Left ventricle myocardium superior (tissue), 1 donor: ENCODE measurements at regions not wholly inside any gene's neighbourhood (a gene's known extent, or its start where the extent isn't known, plus 50 kb on each side); places are given as distances from the start of the nearest gene placed in this dataset.
A peak's percentile ranks its signal among the peaks of the same experiment; 100 is the strongest.

Experiments
- ATAC-seq: fragments of 200-7000 bp; cut with Tn5 transposase; one replicate; pipeline ENCODE4 v1.9.1; 2020; ENCODE audit warnings: mild to moderate bottlenecking, moderate library complexity
- DNase-seq: peaks from one replicate; pipeline ENCODE4 v3.0.0-alpha.2; 2020
- intact Hi-C: fragments of 100-400 bp; cut with micrococcal nuclease; formaldehyde crosslinking; loops from one replicate; pipeline ENCODE4 v1.11.0; 2022
- donor health status: DM: no; HTN: yes; CAD: no; lungs with severe emphysema.

GRCh38 chr3:152087153-152087552 lies 181.6 kb upstream of the MBNL1 start:
- intact Hi-C loops: no loop called here
- ATAC-seq (no peak), DNase-seq (no peak)

- DNase-seq: no peak
- intact Hi-C loops: no loop called here
- no peak for ATAC-seq
These were observed 179.2 kb upstream of the MBNL1 start for GRCh38 chr3:152089528-152089927.

DNA sequence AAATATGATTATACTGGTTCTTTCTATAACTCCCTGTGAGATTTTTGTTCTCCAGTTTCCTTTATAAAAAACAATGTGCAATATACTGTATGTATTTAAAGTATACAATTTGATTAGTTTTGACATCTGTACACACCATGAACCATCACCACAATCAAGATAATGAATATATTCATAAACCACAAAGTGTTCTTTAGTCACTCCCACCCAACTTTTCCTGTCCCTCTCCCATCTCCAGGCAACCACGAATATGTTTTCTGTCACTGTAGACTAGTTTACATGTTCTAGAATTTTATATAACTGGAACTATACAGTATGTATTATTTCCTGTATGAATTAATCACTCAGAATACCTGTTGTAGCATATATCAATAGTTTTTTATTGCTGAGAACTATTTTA lies 177.0 kb upstream of the MBNL1 start:
- ATAC-seq (no peak), DNase-seq (no peak)
- intact Hi-C loops: no loop called here

DNA sequence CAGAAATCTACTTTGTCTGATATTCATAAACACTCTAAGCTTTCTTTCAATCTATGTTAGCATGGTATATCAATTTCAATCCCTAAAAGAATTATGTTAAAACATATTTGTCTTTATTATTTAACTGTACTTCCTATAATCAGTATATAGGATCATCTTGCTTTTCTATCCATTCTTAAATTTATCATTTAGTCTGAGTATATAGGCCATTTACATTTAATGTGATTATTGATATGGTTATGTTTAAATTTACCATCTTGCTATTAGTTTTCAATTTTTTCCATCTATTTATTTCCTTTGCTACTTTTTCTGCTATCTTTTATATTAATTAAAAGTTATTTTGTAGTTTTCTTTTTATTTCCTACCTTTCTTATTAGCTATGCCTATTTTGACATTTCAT lies 174.8 kb upstream of the MBNL1 start:
- ATAC-seq (no peak), DNase-seq (no peak)
- intact Hi-C loops: no loop called here

DNA sequence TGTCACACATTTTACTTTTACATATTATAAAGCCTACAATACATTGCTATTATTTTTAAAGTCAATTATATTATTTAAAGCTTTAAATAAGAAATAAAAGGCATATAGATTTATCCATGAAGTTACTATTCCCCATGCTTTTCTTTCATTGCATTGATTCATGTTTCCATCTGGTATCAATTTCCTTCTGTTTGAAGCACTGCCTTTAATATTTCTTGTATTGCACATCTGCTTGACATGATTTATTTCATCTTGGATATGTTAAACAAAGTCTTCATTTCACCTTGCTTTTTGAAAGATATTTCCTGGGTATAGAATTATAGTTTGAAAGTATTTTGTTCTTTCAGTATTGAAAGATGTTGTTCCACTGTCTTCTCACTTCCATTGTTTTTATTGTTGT lies 174.3 kb upstream of the MBNL1 start:
- no peak for ATAC-seq
- no peak for DNase-seq

DNA sequence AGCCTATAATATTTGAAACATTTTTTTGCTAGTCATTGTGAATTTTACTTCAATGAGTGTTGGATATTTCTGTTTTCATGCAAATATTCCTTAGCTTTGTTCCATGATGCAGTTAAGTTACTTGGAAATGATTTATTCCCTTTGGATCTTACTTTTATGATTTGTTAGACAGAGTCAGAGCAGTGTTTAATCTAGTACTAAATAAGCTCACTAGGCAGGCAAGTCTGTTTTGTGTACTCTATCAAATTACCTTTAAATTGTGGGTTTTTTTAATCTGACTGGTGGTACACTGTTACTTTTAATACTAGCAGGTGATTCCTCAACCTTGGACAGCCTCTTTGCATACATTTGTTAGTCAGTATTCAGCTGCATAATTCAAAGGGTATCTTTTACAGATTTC lies 173.3 kb upstream of the MBNL1 start:
- intact Hi-C loops: no loop called here
- DNase-seq (no peak), ATAC-seq (no peak)

More for the DNA sequence above, 174.3 kb upstream of the MBNL1 start:
- intact Hi-C loops: no loop called here

GRCh38 chr3:152096280-152096906 lies 172.3 kb upstream of the MBNL1 start:
- ATAC-seq (no peak), DNase-seq (no peak)
- intact Hi-C loops: no loop called here

- no peak for ATAC-seq
- intact Hi-C loops: no loop called here
- no peak for DNase-seq
These were observed 171.6 kb upstream of the MBNL1 start for GRCh38 chr3:152097120-152097519.

DNA sequence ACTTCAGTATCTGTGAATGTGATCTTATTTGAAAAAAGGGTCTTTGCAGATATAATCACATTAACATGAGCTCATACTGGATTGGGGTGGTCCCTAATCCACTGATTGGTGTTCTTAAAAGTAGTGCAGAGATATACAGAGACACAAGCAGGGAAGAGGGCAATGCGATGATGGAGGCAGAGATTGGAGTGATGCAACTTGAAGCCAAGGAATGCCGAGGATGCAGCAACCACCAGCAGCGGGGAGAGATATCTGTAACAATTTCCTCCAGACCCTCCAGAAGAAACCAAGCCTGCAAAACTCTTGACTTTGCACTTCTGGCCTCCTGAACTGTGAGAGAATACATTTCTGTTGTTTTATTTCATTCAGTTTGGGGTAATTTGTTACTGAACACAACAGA lies 171.0 kb upstream of the MBNL1 start:
- ATAC-seq: no peak
- no peak for DNase-seq
- intact Hi-C loops: no loop called here

DNA sequence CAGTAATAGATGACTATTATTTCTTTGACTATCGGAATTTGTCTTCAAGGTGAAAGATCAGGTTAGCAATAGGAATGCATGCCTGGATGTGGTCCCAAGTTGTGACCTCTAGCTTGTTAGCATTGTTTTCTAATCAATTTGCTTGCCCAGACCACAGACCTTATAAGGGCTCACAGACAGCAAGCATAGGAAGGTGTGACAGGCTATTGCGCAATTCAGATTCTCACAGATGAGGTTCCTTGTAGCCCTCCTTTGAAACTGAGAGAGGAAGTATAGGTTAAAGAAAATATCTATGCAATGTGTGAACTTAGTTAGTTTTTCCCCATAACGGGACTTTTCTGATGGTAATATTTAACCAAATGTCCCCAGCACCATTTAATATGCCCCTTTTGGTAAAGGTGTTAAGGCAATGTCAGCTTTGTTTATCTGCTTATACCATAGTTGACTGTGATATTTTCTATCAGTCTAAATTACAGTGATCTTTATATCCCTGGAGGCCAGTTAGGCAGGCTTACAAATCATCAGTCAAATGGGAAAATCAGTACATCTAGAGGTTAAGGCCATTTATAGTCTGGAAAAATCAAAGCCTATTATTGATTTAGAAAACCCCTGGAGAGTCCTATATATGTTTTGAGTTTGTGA lies 168.1 kb upstream of the MBNL1 start:
- no peak for DNase-seq
- no peak for ATAC-seq
- intact Hi-C loops: no loop called here

DNA sequence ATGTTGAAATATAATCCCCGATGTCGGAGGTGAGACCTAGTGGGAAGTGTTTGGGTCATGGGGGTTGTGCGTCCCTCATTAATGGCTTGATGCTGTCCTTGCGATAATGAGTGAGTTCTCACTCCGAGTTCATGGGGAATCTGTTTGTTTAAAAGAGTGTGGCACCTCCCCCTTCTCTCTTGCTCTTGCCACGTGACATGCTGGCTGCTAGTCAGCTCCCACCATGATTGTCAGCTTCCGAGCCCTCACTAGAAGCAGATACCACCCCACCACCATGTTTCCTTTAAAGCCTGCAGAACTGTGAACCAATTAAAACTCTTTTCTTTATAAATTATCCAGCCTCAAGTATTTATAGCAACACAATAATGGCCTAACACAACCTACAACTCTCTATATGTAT lies 166.3 kb upstream of the MBNL1 start:
- ATAC-seq: no peak
- DNase-seq: no peak
- intact Hi-C loops: no loop called here

DNA sequence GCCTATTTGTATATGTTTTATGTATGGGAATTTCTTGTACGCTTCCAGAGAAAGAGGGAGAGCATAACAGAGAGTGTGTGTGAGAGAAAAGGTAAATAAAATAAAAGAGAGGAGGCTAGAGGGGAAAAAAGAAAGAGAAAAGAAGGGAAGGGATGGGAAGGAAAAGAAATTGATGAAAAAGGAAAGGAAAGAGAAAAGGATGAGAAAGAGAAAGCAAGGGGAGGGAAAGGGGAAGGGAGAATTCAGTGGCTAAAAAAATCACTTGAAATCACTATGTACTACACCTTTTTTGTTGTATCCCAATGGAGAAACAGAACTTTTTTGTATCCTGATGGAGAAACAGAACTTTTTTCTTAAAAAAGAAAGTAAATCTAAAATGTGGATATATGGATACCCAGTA lies 165.5 kb upstream of the MBNL1 start:
- DNase-seq (no peak), ATAC-seq (no peak)
- intact Hi-C loops: no loop called here

DNA sequence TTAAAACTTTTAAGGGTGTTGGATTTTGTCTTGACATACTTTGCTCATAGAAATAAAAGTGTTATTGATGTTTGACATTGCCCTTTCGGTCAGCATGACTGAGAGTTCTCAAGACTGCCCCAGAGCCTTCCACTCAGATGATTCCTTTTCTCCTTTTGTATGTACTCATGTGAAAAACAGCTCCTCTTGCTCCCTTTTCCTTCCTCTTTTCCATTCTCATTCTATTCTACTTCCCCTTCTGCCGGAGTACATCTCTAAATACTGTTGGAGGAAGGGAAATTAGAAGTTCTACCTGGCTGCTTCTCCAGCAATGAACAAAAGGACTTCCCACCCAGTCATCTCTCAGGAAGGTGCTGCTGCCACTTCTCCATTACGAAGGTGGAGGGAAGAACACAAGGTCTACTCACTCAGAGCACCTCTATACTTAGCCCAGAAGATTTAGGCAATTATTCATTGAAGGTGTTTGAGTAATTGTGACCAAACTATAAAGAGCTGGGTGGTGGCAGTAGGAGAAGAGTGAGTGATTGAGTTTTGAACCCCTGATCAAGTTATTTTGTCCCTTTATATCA lies 163.8 kb upstream of the MBNL1 start:
- DNase-seq: no peak
- intact Hi-C loops: no loop called here
- no peak for ATAC-seq

GRCh38 chr3:152105446-152105845 lies 163.3 kb upstream of the MBNL1 start:
- ATAC-seq: no peak
- no peak for DNase-seq
- intact Hi-C loops: no loop called here

- DNase-seq (no peak), ATAC-seq (no peak)
- intact Hi-C loops: no loop called here
These were observed 159.7 kb upstream of the MBNL1 start for GRCh38 chr3:152109038-152109437.

DNA sequence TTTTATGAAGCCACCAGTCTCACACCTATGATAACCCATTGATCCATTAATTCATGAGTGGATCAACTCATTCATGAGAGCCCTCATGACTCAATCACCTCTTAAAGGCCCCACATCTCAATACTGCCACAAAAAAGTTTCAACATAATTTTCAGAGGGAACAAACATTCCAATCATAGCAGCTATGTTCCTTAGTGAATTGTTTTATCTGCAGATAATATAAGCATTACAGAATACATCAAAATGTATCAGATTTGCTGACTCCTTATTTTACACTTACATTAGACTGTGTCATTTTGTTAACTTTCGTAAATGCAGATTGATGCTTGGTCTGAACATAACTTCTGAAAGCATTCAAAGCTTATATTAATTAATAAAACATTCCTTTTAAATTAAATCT lies 155.3 kb upstream of the MBNL1 start:
- intact Hi-C loops: no loop called here
- ATAC-seq: no peak
- no peak for DNase-seq

DNA sequence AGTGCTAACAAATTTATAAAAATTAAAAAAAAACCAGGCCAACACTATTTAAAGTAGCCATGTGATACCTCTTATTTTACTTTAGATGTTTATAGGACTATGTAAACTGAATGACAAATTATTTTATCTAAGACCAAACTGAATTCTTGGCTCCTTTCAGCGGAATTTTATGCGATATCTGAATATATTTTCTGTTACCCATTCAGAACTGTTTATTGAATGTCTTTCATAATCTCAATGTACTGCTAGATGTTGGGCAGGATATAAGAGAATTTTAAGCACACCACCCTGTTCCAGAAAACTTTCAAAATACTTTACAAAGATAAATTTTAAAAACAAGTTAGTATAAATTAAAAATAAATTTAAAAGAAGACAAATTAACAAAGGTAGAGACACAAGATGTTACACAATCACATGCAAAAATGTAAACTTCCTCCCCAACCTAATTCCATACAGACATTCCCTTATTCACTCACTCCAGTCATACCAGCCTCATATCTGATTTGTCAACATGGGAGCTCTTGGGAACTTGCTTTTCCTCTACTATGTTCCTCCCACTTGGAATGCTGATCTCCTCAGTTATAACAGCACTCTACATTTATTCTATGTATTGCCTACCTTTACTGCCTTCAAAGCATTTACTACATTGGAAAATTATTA lies 154.6 kb upstream of the MBNL1 start:
- no peak for DNase-seq
- intact Hi-C loops: no loop called here

DNA sequence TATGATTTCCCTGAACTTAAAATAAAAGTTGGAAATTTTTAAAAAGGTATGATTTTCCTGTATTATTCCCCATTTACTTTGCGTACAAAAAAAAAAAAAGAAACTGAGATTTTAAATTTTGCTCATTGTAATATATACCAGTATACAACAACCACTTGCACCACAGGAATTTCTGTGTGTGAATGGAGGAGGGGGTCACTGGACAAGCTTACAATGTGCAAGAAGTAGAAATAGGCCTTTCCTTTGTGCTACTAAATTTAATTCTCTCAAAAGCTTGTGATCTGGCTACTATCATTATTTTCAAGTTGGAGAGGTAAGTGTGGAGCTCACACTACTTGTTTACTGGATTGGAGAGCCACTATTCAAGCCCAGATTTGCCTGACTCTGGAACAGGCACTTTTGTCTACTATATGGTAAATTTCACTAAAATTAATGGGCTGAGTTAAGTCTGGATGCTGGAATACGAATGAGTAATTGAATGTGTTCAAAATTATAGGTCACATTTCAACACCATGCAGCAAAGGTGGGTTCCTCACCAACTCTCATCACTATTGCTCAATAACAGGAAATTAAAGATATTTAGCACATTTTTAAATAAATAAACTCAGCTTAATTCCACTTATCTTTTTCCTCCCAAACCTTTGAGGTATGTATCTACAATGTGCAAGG lies 148.0 kb upstream of the MBNL1 start:
- intact Hi-C loops: no loop called here
- ATAC-seq (peak; percentile 17), DNase-seq (no peak)

More for the DNA sequence above, 154.6 kb upstream of the MBNL1 start:
- no peak for ATAC-seq

GRCh38 chr3:152121270-152121636 lies 147.5 kb upstream of the MBNL1 start:
- intact Hi-C loops: no loop called here
- DNase-seq (no peak), ATAC-seq (peak; percentile 29)

DNA sequence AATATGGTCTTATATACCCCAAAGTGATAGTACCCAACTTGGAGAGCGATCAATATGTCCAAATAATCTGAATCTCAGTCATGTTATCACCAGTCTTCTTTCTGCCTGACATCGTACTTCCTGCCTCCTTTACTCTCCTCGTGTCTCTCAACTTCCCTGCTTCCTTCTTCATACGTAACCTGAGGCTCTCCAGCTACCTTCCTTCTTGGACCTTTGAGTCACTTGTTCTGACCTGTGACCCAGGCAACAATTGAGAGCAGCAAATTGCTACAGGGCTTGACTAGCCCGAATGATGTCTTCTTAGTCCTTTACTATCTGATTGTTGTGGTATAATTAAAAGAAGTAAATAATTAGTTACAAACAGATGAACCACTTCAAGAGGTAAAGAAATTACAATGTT lies 145.9 kb upstream of the MBNL1 start:
- intact Hi-C loops: no loop called here
- no peak for ATAC-seq
- DNase-seq: no peak
